Activated CD8-positive, alpha-beta memory T cell treated with anti-CD3 and anti-CD28 coated beads, Interleukin-2, amount 10 ng/mL, durations not matched to agents 7 days and 5 days (primary cell): ENCODE measurements at regions not wholly inside any gene's neighbourhood (a gene's known extent, or its start where the extent isn't known, plus 50 kb on each side); places are given as distances from the start of the nearest gene placed in this dataset.

Experiments
- ATAC-seq: fragments of 150-1000 bp; cut with Tn5 transposase; one replicate; pipeline ENCODE4 v1.10.0; 2021; ENCODE audit warnings: moderate library complexity
- CTCF ChIA-PET: fragments of 350-600 bp; sonication (Branson Sonifier 250); formaldehyde crosslinking; loops from one replicate; lab custom pipeline; 2021; ENCODE audit warnings: antibody characterized with exemption; lab: Charles Lee
- DNase-seq: peaks from one replicate; pipeline ENCODE4 v3.0.0-alpha.2; 2020
- H3K27ac Mint-ChIP-seq: one replicate; pipeline ENCODE4 v1.8.0; 2021; ENCODE audit warnings: mild to moderate bottlenecking, mixed read lengths
- H3K27me3 Mint-ChIP-seq: one replicate; pipeline ENCODE4 v1.8.0; 2021; ENCODE audit warnings: mixed read lengths
- H3K36me3 Mint-ChIP-seq: one replicate; pipeline ENCODE4 v1.8.0; 2021; ENCODE audit warnings: mild to moderate bottlenecking, mixed read lengths
- H3K4me1 Mint-ChIP-seq: one replicate; pipeline ENCODE4 v1.8.0; 2021; ENCODE audit warnings: mixed read lengths
- H3K4me3 Mint-ChIP-seq: one replicate; pipeline ENCODE4 v1.8.0; 2021; ENCODE audit warnings: mild to moderate bottlenecking, moderate library complexity, mixed read lengths
- H3K9me3 Mint-ChIP-seq: one replicate; pipeline ENCODE4 v1.8.0; 2022; ENCODE audit warnings: low read depth, mixed read lengths

- Mint-ChIP-seq H3K27ac (no peak overlapping the region), H3K9me3 (no peaks in the 10 kb centered on the region), H3K4me3 (no peak overlapping the region), H3K27me3 (no peaks in the 10 kb centered on the region), H3K4me1 (peaks cover 22% of the 10 kb centered on the region), H3K36me3 (no peaks in the 10 kb centered on the region)
- DNase-seq (no peak), ATAC-seq (no peak)
- CTCF ChIA-PET: no interaction called here
Observed at GRCh38 chr5:110106750-110107149, 417.0 kb downstream of the MAN2A1 start.

DNA sequence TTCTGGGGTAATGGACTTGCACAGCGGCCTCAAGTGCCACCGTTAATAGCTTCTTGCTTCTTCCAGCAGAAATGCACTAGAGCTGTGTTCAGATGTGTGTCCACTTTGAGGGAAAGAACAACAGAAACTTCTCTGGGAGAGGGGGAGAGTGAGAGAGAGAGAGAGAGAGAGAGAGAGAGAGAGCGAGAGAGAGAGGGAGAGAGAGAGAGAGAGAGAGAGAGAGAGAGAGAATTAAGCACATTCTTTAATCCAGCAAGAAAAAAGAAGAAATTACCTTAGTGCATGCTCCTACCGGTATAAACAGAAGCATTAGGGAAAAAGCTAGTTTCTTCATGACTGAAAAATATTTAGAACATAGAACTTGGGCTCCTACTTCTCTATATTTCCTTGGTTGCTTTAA lies 418.8 kb downstream of the MAN2A1 start:
- no peaks in the 10 kb centered on the region for H3K9me3 Mint-ChIP-seq
- ATAC-seq: no peak
- no peaks in the 10 kb centered on the region for H3K36me3 Mint-ChIP-seq
- DNase-seq: no peak
- CTCF ChIA-PET: no interaction called here
- H3K27ac Mint-ChIP-seq: no peak overlapping the region
- H3K4me3 Mint-ChIP-seq: no peak overlapping the region
- H3K4me1 Mint-ChIP-seq: peaks cover 22% of the 10 kb centered on the region
- no peaks in the 10 kb centered on the region for H3K27me3 Mint-ChIP-seq

GRCh38 chr5:110109667-110110066 lies 419.9 kb downstream of the MAN2A1 start:
- ATAC-seq (no peak), DNase-seq (no peak)
- no peaks in the 10 kb centered on the region for H3K27me3 Mint-ChIP-seq
- H3K27ac Mint-ChIP-seq: no peak overlapping the region
- CTCF ChIA-PET: no interaction called here
- peaks cover 11% of the 10 kb centered on the region for H3K4me1 Mint-ChIP-seq
- no peaks in the 10 kb centered on the region for H3K9me3 Mint-ChIP-seq
- H3K36me3 Mint-ChIP-seq: no peaks in the 10 kb centered on the region
- no peak overlapping the region for H3K4me3 Mint-ChIP-seq

DNA sequence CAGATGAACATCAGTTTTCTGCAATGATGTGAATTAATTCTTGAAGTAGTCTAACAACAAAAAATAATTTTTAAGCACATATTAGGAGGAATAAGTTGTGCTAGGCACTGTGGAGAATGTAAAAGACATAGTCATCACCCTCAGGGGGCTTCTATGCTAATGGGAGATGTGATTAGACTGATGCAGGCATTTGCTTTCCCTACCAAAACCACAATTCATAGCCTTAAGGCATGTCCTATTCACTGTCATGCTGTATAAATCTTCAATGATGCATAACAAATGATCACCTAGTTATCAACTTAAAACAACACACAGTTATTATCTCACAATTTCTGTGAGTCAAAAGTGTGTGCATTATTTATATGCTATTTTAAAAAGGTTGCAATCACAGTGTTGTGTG lies 422.6 kb downstream of the MAN2A1 start:
- Mint-ChIP-seq H3K27ac (no peak overlapping the region), H3K9me3 (no peaks in the 10 kb centered on the region), H3K4me3 (no peak overlapping the region), H3K27me3 (no peaks in the 10 kb centered on the region), H3K4me1 (peaks cover 2% of the 10 kb centered on the region), H3K36me3 (no peaks in the 10 kb centered on the region)
- DNase-seq: no peak
- CTCF ChIA-PET: no interaction called here
- no peak for ATAC-seq

DNA sequence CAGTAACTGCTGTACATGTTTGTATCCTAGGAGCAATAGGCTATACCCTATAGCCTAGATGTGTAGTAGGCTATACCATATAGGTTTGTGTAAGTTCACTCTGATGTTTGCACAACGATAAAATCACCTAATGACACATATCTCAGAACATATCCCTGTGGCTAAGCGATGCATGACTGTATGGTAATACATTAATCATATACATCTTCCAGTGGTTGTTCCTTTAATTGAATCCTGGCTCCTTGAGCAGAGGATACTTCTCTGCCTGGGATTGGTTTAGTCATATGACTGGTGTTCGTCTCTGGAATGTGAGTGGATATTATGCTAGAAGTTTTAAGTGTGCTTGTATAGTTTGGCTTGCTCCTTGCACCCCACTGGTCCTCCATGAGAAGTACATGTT lies 425.8 kb downstream of the MAN2A1 start:
- no peaks in the 10 kb centered on the region for H3K36me3 Mint-ChIP-seq
- ATAC-seq (no peak), DNase-seq (no peak)
- CTCF ChIA-PET: no interaction called here
- H3K27me3 Mint-ChIP-seq: no peaks in the 10 kb centered on the region
- no peak overlapping the region for H3K27ac Mint-ChIP-seq
- H3K4me3 Mint-ChIP-seq: no peak overlapping the region
- H3K9me3 Mint-ChIP-seq: no peaks in the 10 kb centered on the region
- no peaks in the 10 kb centered on the region for H3K4me1 Mint-ChIP-seq

DNA sequence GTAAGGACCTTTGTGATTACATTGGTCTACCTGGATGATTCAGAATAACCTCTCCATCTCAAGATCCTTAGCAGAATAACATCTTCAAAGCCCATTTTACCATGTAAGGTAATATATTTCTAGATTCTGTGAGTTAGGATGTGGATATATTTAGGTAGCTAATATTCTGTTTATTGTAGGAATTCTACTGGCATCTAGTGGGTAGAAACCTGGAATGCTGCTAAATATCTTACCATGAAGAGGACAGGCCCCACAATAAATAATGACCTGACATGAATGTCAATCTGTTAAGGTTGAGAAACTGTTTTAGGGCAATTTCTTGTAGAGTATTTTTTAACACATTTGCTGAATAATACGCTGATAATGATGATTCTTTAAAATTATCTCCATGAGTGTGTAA lies 426.8 kb downstream of the MAN2A1 start:
- ATAC-seq: no peak
- Mint-ChIP-seq H3K27ac (no peak overlapping the region), H3K4me3 (no peak overlapping the region), H3K36me3 (no peaks in the 10 kb centered on the region), H3K27me3 (no peaks in the 10 kb centered on the region), H3K4me1 (no peaks in the 10 kb centered on the region), H3K9me3 (no peaks in the 10 kb centered on the region)
- no peak for DNase-seq
- CTCF ChIA-PET: no interaction called here

- no peak for ATAC-seq
- Mint-ChIP-seq H3K4me3 (no peak overlapping the region), H3K27ac (no peak overlapping the region), H3K36me3 (peaks cover 1% of the 10 kb centered on the region), H3K4me1 (no peaks in the 10 kb centered on the region), H3K27me3 (no peaks in the 10 kb centered on the region), H3K9me3 (peaks cover 16% of the 10 kb centered on the region)
- DNase-seq: no peak
- CTCF ChIA-PET: no interaction called here
Observed at GRCh38 chr5:110134963-110135935, 445.5 kb downstream of the MAN2A1 start.

- H3K9me3 Mint-ChIP-seq: no peaks in the 10 kb centered on the region
- no peak overlapping the region for H3K27ac Mint-ChIP-seq
- ATAC-seq (no peak), DNase-seq (no peak)
- CTCF ChIA-PET: no interaction called here
- H3K4me3 Mint-ChIP-seq: no peak overlapping the region
- H3K36me3 Mint-ChIP-seq: no peaks in the 10 kb centered on the region
- no peaks in the 10 kb centered on the region for H3K4me1 Mint-ChIP-seq
- H3K27me3 Mint-ChIP-seq: no peaks in the 10 kb centered on the region
Observed at GRCh38 chr5:110150199-110150598, 460.5 kb downstream of the MAN2A1 start.

GRCh38 chr5:110159202-110159601 lies 469.5 kb downstream of the MAN2A1 start:
- Mint-ChIP-seq H3K9me3 (no peaks in the 10 kb centered on the region), H3K27me3 (no peaks in the 10 kb centered on the region), H3K4me3 (no peak overlapping the region), H3K4me1 (no peaks in the 10 kb centered on the region), H3K36me3 (no peaks in the 10 kb centered on the region), H3K27ac (no peak overlapping the region)
- ATAC-seq: no peak
- CTCF ChIA-PET: no interaction called here
- DNase-seq: no peak

GRCh38 chr5:110161162-110161561 lies 471.4 kb downstream of the MAN2A1 start:
- DNase-seq (no peak), ATAC-seq (no peak)
- CTCF ChIA-PET: no interaction called here
- H3K4me3 Mint-ChIP-seq: no peak overlapping the region
- no peaks in the 10 kb centered on the region for H3K4me1 Mint-ChIP-seq
- no peaks in the 10 kb centered on the region for H3K36me3 Mint-ChIP-seq
- H3K9me3 Mint-ChIP-seq: no peaks in the 10 kb centered on the region
- H3K27me3 Mint-ChIP-seq: no peaks in the 10 kb centered on the region
- no peak overlapping the region for H3K27ac Mint-ChIP-seq

DNA sequence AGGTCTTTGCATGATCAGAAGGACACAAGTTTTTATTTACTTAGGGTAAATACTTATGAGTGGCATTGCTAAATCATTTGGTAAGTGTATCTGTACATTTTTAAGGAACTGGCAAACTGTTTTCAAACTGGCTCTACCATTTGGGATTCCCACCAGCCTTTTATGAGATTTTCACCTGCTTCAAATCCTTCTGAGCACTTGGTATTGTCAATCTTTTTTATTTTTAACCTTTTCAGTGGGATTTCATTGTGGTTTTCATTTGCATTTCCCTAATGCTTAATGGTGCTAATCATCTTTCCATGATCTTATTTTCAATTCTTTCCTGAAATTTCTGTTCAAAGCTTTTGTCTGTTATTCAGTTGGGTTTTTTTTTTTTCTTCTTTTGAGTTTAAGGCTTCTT lies 475.6 kb downstream of the MAN2A1 start:
- no peak for ATAC-seq
- H3K27me3 Mint-ChIP-seq: no peaks in the 10 kb centered on the region
- DNase-seq: no peak
- no peaks in the 10 kb centered on the region for H3K36me3 Mint-ChIP-seq
- no peak overlapping the region for H3K27ac Mint-ChIP-seq
- peaks cover under 1% of the 10 kb centered on the region for H3K9me3 Mint-ChIP-seq
- CTCF ChIA-PET: no interaction called here
- no peak overlapping the region for H3K4me3 Mint-ChIP-seq
- no peaks in the 10 kb centered on the region for H3K4me1 Mint-ChIP-seq

- no peaks in the 10 kb centered on the region for H3K4me1 Mint-ChIP-seq
- no peak overlapping the region for H3K27ac Mint-ChIP-seq
- H3K9me3 Mint-ChIP-seq: peaks cover 5% of the 10 kb centered on the region
- no peak for ATAC-seq
- H3K36me3 Mint-ChIP-seq: no peaks in the 10 kb centered on the region
- no peak for DNase-seq
- H3K4me3 Mint-ChIP-seq: no peak overlapping the region
- CTCF ChIA-PET: no interaction called here
- H3K27me3 Mint-ChIP-seq: no peaks in the 10 kb centered on the region
Observed at GRCh38 chr5:110167384-110167783, 477.7 kb downstream of the MAN2A1 start.

DNA sequence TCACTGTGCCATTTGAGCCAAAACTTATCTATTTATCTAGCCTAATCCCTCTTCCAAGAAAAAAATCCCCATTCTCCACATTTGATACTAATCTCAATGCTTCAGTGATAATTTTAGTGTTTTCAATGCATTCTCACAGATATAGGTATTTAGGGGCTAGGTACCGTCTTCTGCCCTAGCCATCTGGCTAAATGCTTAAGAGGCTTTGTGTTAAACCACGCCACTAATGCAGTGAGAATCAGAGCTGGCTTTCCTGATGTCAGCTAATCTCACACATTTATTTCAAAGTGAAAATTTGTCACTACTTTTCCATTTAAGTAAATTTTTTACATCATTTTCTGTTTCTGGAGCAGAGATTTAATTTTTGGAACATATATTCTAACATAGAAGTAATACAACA lies 479.7 kb downstream of the MAN2A1 start:
- no peaks in the 10 kb centered on the region for H3K4me1 Mint-ChIP-seq
- H3K27ac Mint-ChIP-seq: no peak overlapping the region
- H3K9me3 Mint-ChIP-seq: peaks cover 5% of the 10 kb centered on the region
- DNase-seq: no peak
- no peaks in the 10 kb centered on the region for H3K27me3 Mint-ChIP-seq
- CTCF ChIA-PET: no interaction called here
- no peak for ATAC-seq
- no peaks in the 10 kb centered on the region for H3K36me3 Mint-ChIP-seq
- H3K4me3 Mint-ChIP-seq: no peak overlapping the region

GRCh38 chr5:110177729-110178128 lies 488.0 kb downstream of the MAN2A1 start:
- ATAC-seq: no peak
- no peaks in the 10 kb centered on the region for H3K4me1 Mint-ChIP-seq
- H3K27ac Mint-ChIP-seq: no peak overlapping the region
- no peak for DNase-seq
- H3K9me3 Mint-ChIP-seq: no peaks in the 10 kb centered on the region
- CTCF ChIA-PET: no interaction called here
- no peaks in the 10 kb centered on the region for H3K36me3 Mint-ChIP-seq
- H3K4me3 Mint-ChIP-seq: no peak overlapping the region
- no peaks in the 10 kb centered on the region for H3K27me3 Mint-ChIP-seq
